ENCODE measurements at regions not wholly inside any gene's neighbourhood (a gene's known extent, or its start where the extent isn't known, plus 50 kb on each side); places are given as distances from the start of the nearest gene placed in this dataset.

- H3K36me3 Mint-ChIP-seq (ENCODE audit: low read depth), result peaks cover 3% of the 10 kb centered on the region
- H3K27me3 Mint-ChIP-seq (ENCODE audit: low read depth, poor library complexity), result peaks cover 5% of the 10 kb centered on the region
- no peak overlapping the region for H3K27ac Mint-ChIP-seq
- peaks cover 47% of the 10 kb centered on the region for H3K9me3 Mint-ChIP-seq
- TF ChIP-seq, protein P1, sequence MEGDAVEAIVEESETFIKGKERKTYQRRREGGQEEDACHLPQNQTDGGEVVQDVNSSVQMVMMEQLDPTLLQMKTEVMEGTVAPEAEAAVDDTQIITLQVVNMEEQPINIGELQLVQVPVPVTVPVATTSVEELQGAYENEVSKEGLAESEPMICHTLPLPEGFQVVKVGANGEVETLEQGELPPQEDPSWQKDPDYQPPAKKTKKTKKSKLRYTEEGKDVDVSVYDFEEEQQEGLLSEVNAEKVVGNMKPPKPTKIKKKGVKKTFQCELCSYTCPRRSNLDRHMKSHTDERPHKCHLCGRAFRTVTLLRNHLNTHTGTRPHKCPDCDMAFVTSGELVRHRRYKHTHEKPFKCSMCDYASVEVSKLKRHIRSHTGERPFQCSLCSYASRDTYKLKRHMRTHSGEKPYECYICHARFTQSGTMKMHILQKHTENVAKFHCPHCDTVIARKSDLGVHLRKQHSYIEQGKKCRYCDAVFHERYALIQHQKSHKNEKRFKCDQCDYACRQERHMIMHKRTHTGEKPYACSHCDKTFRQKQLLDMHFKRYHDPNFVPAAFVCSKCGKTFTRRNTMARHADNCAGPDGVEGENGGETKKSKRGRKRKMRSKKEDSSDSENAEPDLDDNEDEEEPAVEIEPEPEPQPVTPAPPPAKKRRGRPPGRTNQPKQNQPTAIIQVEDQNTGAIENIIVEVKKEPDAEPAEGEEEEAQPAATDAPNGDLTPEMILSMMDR (IDR thresholded peaks at IDR 0.05), result no peak
- H3K4me1 Mint-ChIP-seq, result no peaks in the 10 kb centered on the region
- H3K4me3 Mint-ChIP-seq, result no peak overlapping the region
- no peak for DNase-seq
Measured at GRCh38 chrX:42414057-42414456, 363.9 kb downstream of the PPP1R2C start.

GRCh38 chrX:42399632-42400024 lies 378.3 kb downstream of the PPP1R2C start:
- peaks cover 6% of the 10 kb centered on the region for H3K4me1 Mint-ChIP-seq
- no peak overlapping the region for H3K4me3 Mint-ChIP-seq
- TF ChIP-seq, protein P1 (IDR thresholded peaks at IDR 0.05), result no peak
- H3K27me3 Mint-ChIP-seq (ENCODE audit: low read depth, poor library complexity), result no peaks in the 10 kb centered on the region
- H3K27ac Mint-ChIP-seq, result no peak overlapping the region
- no peaks in the 10 kb centered on the region for H3K9me3 Mint-ChIP-seq
- no peaks in the 10 kb centered on the region for H3K36me3 Mint-ChIP-seq (ENCODE audit: low read depth)
- DNase-seq, result no peak

DNA sequence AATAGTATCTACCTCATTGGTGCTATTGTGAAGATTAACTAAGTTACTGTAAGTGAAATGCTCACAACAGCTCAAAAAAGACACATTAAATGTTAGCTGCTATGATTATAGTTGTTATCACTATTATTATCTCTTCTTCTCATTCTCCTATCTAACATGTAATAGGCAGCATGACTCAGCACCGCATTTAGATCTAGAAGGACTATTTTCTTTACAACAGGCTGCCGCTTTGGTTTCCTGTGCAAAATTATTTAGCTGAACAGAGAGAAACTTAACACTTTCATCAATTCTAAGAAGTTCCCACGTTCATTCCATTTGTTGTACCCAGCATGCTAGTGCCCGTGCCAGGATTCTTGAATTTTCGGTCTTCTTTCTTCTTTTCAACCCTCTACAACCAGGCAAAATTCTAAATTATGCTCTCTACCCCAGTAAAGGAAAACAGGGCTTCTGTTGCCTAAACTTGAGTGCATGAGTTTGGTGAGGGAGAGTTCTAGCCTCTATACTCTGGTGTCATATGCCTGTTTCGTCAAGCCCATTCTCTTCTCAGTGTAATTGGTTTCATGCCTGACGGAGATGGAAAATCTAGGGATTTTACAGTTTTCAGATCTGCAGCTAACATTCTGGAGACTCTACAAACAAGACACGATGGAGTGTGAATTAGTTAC lies 378.9 kb downstream of the PPP1R2C start:
- Mint-ChIP-seq H3K4me3 (no peak overlapping the region), H3K36me3 (ENCODE audit: low read depth) (no peaks in the 10 kb centered on the region), H3K27ac (no peak overlapping the region), H3K27me3 (ENCODE audit: low read depth, poor library complexity) (no peaks in the 10 kb centered on the region), H3K9me3 (no peaks in the 10 kb centered on the region), H3K4me1 (peaks cover 6% of the 10 kb centered on the region)
- TF ChIP-seq, protein P1 (IDR thresholded peaks at IDR 0.05), result no peak
- DNase-seq, result no peak

DNA sequence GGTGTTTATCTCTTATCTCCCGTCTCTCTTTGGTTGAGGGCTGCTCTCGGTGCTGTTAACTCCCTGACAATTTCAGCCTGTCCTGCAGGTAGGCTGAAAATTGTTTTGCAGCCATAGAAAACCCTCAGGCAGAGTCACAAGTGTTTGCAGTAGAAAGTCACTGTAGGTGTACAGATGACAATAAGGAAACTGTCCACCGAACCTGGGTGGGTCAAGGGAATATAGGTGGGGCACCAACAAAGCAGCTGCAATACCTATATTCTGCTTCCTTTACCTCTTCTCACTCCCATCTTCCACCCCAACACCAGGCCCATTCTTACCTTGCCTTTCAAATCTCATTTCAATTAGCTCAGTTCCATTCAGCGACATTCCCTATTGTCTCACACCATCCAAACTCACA lies 381.8 kb downstream of the PPP1R2C start:
- Mint-ChIP-seq H3K9me3 (no peaks in the 10 kb centered on the region), H3K36me3 (ENCODE audit: low read depth) (no peaks in the 10 kb centered on the region), H3K4me3 (no peak overlapping the region), H3K27ac (no peak overlapping the region), H3K27me3 (ENCODE audit: low read depth, poor library complexity) (peaks cover 3% of the 10 kb centered on the region), H3K4me1 (no peaks in the 10 kb centered on the region)
- TF ChIP-seq, protein P1 (IDR thresholded peaks at IDR 0.05), result no peak
- no peak for DNase-seq

DNA sequence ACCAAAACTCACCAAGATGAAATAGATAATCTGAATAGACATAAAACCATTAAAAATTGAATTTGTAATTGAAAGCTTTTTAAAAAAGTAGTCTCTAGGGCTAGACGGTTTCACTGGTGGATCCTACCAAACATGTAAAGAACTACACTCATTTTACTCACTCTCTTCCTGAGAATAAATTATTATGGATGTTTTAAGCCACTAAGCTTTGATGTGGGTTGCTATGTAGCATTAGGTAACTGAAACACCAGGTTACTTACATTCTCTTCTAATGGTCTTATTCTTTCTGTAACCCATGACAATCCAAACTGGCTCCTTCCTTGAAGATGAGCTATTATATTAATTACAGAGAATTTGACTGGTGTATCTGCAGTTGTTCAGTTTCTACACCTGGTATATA lies 385.1 kb downstream of the PPP1R2C start:
- Mint-ChIP-seq H3K27me3 (ENCODE audit: low read depth, poor library complexity) (peaks cover 4% of the 10 kb centered on the region), H3K4me3 (no peak overlapping the region), H3K9me3 (no peaks in the 10 kb centered on the region), H3K36me3 (ENCODE audit: low read depth) (no peaks in the 10 kb centered on the region), H3K4me1 (no peaks in the 10 kb centered on the region), H3K27ac (no peak overlapping the region)
- DNase-seq, result no peak
- TF ChIP-seq, protein P1 (IDR thresholded peaks at IDR 0.05), result no peak

- Mint-ChIP-seq H3K27ac (no peak overlapping the region), H3K4me1 (no peaks in the 10 kb centered on the region), H3K9me3 (no peaks in the 10 kb centered on the region), H3K27me3 (ENCODE audit: low read depth, poor library complexity) (peaks cover 4% of the 10 kb centered on the region), H3K4me3 (no peak overlapping the region), H3K36me3 (ENCODE audit: low read depth) (no peaks in the 10 kb centered on the region)
- TF ChIP-seq, protein P1 (IDR thresholded peaks at IDR 0.05), result no peak
- DNase-seq, result no peak
Measured at GRCh38 chrX:42386681-42387080, 391.3 kb downstream of the PPP1R2C start.

All from nephron progenitor cell (in vitro differentiated cells).